ENCODE measurements at regions not wholly inside any gene's neighbourhood (a gene's known extent, or its start where the extent isn't known, plus 50 kb on each side); places are given as distances from the start of the nearest gene placed in this dataset.

GRCh38 chr9:96075111-96075510 lies 199.6 kb downstream of the ERCC6L2 start:
- TF ChIP-seq POLR2AphosphoS5 (IDR thresholded peaks at IDR 0.05; ENCODE audit: low read depth, low read length): no peak
- TF ChIP-seq REST (IDR thresholded peaks at IDR 0.05; ENCODE audit: insufficient read depth in 1 of 2, low read depth in 2 of 2, low read length in 2 of 2): no peak

Measured in PFSK-1 (cell line).